OCI-LY7 (cell line): ENCODE measurements at regions not wholly inside any gene's neighbourhood (a gene's known extent, or its start where the extent isn't known, plus 50 kb on each side); places are given as distances from the start of the nearest gene placed in this dataset.

Experiments
- EZH2phosphoT487 ChIP-seq: fragments of 200-600 bp; sonication (generic); IDR thresholded peaks from 2 replicates; pipeline ENCODE4 v1.6.1; 2018; ENCODE audit warnings: low read depth, borderline replicate concordance, mild to moderate bottlenecking, mixed run types, antibody characterized with exemption, low read length, moderate library complexity, mixed read lengths
- TF ChIP-seq, protein P1 (sequence below): fragments of 200-600 bp; sonication (generic); conservative IDR thresholded peaks from 2 replicates; pipeline ENCODE4 v1.5.1; 2014; ENCODE audit warnings: mild to moderate bottlenecking, antibody characterized with exemption, low read length, moderate library complexity, mixed read lengths

DNA sequence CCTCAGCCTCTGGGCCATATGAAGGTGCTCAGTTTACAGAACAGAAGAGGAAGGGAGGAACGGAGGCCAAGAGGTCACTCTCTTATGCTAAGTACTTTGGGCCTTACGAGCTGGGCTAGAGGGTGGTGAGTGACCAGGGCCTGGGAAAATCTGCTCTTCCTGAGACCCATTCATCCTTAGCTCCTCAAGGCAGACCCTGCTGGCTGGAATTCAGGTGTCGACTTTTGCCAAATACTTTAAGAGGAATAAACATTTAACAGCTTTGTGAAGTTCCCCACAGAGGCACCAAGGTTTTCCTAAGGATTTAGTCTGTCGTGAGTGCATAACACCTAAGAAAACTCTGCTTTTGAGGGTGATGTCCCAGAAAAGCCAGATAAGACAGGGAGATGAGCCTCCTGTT, 129.7 kb upstream of the SIX2 start:
- TF ChIP-seq, protein P1, sequence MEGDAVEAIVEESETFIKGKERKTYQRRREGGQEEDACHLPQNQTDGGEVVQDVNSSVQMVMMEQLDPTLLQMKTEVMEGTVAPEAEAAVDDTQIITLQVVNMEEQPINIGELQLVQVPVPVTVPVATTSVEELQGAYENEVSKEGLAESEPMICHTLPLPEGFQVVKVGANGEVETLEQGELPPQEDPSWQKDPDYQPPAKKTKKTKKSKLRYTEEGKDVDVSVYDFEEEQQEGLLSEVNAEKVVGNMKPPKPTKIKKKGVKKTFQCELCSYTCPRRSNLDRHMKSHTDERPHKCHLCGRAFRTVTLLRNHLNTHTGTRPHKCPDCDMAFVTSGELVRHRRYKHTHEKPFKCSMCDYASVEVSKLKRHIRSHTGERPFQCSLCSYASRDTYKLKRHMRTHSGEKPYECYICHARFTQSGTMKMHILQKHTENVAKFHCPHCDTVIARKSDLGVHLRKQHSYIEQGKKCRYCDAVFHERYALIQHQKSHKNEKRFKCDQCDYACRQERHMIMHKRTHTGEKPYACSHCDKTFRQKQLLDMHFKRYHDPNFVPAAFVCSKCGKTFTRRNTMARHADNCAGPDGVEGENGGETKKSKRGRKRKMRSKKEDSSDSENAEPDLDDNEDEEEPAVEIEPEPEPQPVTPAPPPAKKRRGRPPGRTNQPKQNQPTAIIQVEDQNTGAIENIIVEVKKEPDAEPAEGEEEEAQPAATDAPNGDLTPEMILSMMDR: no peak
- TF ChIP-seq EZH2phosphoT487: no peak
